ENCODE measurements at regions not wholly inside any gene's neighbourhood (a gene's known extent, or its start where the extent isn't known, plus 50 kb on each side); places are given as distances from the start of the nearest gene placed in this dataset.

- no peak for DNase-seq (ENCODE audit: low spot score)
Measured at GRCh38 chr12:92554158-92555073, 148.4 kb upstream of the PLEKHG7 start.

GRCh38 chr12:92553389-92553788 lies 149.4 kb upstream of the PLEKHG7 start:
- no peak for DNase-seq (ENCODE audit: low spot score)

GRCh38 chr12:92552412-92553108 lies 150.2 kb upstream of the PLEKHG7 start:
- no peak for DNase-seq (ENCODE audit: low spot score)

GRCh38 chr12:92551853-92552397 lies 150.9 kb upstream of the PLEKHG7 start:
- no peak for DNase-seq (ENCODE audit: low spot score)

GRCh38 chr12:92551210-92551609 lies 151.6 kb upstream of the PLEKHG7 start:
- no peak for DNase-seq (ENCODE audit: low spot score)

- DNase-seq (ENCODE audit: low spot score), result no peak
Measured at GRCh38 chr12:92550661-92551060, 152.1 kb upstream of the PLEKHG7 start.

GRCh38 chr12:92550254-92550653 lies 152.5 kb upstream of the PLEKHG7 start:
- DNase-seq (ENCODE audit: low spot score), result no peak

GRCh38 chr12:92549516-92549915 lies 153.3 kb upstream of the PLEKHG7 start:
- no peak for DNase-seq (ENCODE audit: low spot score)

GRCh38 chr12:92547906-92548305 lies 154.9 kb upstream of the PLEKHG7 start:
- DNase-seq (ENCODE audit: low spot score), result no peak

- no peak for DNase-seq (ENCODE audit: low spot score)
Measured at GRCh38 chr12:92547420-92547819, 155.4 kb upstream of the PLEKHG7 start.

GRCh38 chr12:92546635-92547348 lies 156.0 kb upstream of the PLEKHG7 start:
- no peak for DNase-seq (ENCODE audit: low spot score)

- no peak for DNase-seq (ENCODE audit: low spot score)
Measured at GRCh38 chr12:92546259-92546634, 156.5 kb upstream of the PLEKHG7 start.

- DNase-seq (ENCODE audit: low spot score), result no peak
Measured at GRCh38 chr12:92544322-92544721, 158.5 kb upstream of the PLEKHG7 start.

GRCh38 chr12:92543840-92544239 lies 158.9 kb upstream of the PLEKHG7 start:
- no peak for DNase-seq (ENCODE audit: low spot score)

- no peak for DNase-seq (ENCODE audit: low spot score)
Measured at GRCh38 chr12:92543359-92543758, 159.4 kb upstream of the PLEKHG7 start.

- no peak for DNase-seq (ENCODE audit: low spot score)
Measured at GRCh38 chr12:92541731-92542130, 161.1 kb upstream of the PLEKHG7 start.

- DNase-seq (ENCODE audit: low spot score), result no peak
Measured at GRCh38 chr12:92540782-92541423, 161.9 kb upstream of the PLEKHG7 start.

- DNase-seq (ENCODE audit: low spot score), result no peak
Measured at GRCh38 chr12:92539976-92540781, 162.6 kb upstream of the PLEKHG7 start.

GRCh38 chr12:92539110-92539749 lies 163.6 kb upstream of the PLEKHG7 start:
- DNase-seq (ENCODE audit: low spot score), result no peak

- DNase-seq (ENCODE audit: low spot score), result no peak
Measured at GRCh38 chr12:92537290-92537960, 165.4 kb upstream of the PLEKHG7 start.

Data from globus pallidus (tissue), 1 donor.